OCI-LY3 (cell line): ENCODE measurements at regions not wholly inside any gene's neighbourhood (a gene's known extent, or its start where the extent isn't known, plus 50 kb on each side); places are given as distances from the start of the nearest gene placed in this dataset.

Experiments
- CTCF ChIP-seq: fragments of 200-600, 300-600 bp; sonication (generic); IDR thresholded peaks from 2 replicates; pipeline ENCODE4 v1.5.1; 2014; ENCODE audit warnings: antibody characterized with exemption, low read length, low read depth
- EZH2phosphoT487 ChIP-seq: fragments of 200-600 bp; shearing (Covaris generic); IDR thresholded peaks from 2 replicates; pipeline ENCODE4 v1.6.1; 2018; ENCODE audit warnings: antibody characterized with exemption, mixed run types, low read depth

DNA sequence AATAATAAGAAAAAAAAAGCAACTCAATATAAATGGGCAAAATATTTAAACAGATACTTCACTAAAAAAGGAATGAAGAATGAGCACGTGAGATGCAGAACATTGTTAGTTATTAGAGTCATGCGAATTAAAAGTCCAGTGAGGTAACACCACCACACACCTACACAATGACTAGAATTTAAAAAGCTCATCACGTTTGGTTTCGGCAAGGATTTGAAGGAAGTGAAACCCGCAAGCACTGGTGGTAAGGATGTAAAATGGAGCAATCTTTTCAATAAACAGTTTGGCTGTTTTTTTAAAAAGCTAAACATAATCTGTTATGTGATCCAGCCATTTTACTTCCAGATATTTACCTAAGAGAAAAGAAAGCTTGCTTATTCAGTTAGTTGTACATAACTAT, 1181.6 kb upstream of the CELF4 start:
- TF ChIP-seq CTCF (no peak), EZH2phosphoT487 (no peak)
